GM18519 (cell line): ENCODE measurements at regions not wholly inside any gene's neighbourhood (a gene's known extent, or its start where the extent isn't known, plus 50 kb on each side); places are given as distances from the start of the nearest gene placed in this dataset.

Experiments
- ATAC-seq: cut with Tn5 transposase; IDR thresholded peaks from one replicate; pipeline ENCODE4 v1.9.1; 2021; ENCODE audit warnings: mild to moderate bottlenecking, moderate library complexity; ENCODE audit not compliant: unreplicated experiment, low FRiP score

GRCh38 chr20:23232679-23233308 is 117.8 kb upstream of the NXT1 start:
- ATAC-seq = no peak

DNA sequence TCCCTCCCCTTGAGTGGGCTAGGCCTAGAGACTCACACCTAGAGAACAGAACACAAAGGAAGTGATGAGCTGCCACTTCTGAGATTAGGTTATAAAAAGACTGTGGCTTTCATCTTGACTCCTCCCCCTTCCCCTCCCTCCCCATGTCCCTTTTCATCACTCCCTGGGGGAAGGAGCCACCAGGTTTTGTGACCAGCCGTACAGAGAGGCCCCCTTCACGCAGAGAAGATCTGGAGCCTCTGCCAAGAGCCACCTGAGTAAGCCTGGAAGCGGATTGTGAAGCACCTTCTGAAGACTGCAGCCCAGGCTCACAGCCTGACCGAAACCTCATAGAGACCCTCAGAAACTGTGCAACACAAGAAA is 118.4 kb upstream of the NXT1 start:
- ATAC-seq = no peak

DNA sequence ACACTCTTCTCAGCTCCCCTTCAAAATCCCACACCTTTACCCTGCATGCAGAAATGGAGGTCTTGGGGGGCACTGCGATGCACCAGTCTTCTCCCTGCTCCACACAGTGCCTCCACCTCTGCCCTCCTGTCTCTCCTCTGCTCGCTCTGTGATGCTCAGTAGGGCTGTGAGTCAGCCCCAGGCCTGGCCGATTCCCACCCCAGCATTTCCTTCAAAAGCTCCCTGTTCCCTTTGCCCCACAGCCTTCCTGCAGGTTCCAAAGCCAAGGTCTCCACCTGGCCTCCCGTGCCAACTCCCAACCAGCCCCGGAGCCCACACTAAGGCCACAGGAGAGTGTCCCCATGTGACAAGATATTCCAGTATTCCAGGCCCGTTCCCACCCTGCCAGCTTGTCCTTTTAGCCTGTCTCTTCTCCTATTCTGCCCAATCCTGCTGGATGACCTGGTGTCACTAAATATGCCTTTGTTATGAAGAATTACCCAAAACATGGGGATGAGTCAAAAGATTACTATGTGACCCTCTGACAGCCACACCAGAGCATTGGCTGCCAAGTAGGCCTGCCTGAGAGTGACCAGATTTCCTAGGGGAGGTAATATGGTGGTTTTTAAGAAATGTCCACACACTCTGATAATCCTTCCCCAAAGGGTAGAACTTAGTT is 118.9 kb upstream of the NXT1 start:
- no peak for ATAC-seq

DNA sequence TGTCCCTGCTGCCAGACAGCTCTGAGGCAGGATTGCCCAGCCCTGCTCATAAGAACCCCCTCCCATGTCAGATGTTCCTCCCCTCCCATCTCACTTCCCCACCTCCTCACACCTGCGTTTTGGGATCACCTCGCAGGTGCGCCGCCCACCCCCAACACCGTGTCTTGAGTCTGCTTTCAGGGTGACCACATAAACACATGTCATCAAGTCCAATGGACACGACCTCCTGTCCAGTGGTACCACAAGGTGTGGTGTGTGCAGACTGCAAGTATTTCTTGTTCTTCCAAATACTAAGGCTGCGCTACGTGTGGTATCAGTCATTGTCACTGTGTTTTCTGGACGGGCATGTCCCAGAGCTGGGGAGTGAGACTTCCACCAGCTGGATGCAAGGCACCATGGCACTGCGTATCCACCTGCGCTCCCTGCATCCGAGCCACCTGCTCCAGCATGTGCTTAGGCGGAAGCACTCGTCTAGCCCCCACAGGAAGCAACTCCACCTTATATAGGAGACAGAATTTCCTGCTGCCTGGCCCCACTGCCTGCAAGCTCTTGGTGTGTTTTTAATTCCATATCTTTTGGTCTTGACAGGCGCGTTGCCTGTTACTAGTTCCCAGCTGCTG is 119.7 kb upstream of the NXT1 start:
- no peak for ATAC-seq

- no peak for ATAC-seq
Measured at GRCh38 chr20:23229989-23230388, 120.6 kb upstream of the NXT1 start.

- ATAC-seq = no peak
Measured at GRCh38 chr20:23228912-23229311, 121.7 kb upstream of the NXT1 start.

- ATAC-seq = no peak
Measured at GRCh38 chr20:23227976-23228375, 122.6 kb upstream of the NXT1 start.

DNA sequence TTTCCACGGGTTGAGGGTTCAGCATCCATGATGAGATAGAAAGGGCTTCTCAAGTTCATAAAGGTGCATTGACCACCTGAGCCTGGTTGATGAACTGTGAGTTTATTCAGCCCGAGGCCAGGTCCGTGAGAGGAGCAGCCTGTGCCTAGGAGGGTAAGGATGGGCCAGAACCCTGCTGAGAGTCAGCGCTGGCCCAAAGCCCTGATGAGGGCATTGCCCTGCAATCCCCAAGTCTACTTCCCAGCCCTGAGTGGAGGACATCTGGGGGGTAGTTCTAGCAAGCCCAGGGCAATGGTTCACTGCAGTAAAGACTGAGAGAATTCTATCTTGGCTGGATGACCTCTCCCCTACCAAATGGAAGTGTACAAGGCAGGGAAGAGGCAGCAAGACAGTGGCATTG is 123.3 kb upstream of the NXT1 start:
- ATAC-seq = no peak

GRCh38 chr20:23226612-23227265 is 123.9 kb upstream of the NXT1 start:
- no peak for ATAC-seq

DNA sequence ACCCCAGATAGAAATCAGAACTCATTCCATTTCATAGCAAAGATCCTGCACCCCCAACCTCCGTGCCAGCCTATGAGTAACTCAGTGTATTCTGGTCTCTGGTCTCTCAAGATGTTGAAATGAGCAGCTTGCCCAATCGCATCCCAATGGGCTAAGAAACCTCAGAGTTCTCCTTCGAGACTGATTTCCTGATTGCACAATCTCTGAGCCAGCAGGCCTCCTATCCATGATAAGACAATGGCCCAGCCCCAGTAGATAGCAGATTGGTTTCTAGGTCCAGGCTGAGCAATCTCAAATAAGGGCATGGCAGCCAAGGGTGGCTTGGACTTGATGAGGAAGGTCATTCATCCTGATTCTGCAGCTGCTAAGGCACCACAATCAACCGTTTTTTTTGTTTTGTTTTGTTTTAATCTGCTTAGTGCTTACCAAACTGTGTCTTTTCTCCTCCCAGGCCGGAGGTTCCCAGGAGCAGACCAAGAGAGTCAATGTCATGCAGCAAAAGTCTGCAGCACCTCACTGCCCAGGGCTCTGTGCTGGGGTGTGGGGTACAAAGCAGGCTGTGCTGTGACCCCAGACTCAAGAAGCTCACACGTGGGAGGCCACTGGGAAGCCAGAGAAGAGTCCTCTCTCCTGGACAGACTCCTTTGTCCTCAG is 125.1 kb upstream of the NXT1 start:
- no peak for ATAC-seq

DNA sequence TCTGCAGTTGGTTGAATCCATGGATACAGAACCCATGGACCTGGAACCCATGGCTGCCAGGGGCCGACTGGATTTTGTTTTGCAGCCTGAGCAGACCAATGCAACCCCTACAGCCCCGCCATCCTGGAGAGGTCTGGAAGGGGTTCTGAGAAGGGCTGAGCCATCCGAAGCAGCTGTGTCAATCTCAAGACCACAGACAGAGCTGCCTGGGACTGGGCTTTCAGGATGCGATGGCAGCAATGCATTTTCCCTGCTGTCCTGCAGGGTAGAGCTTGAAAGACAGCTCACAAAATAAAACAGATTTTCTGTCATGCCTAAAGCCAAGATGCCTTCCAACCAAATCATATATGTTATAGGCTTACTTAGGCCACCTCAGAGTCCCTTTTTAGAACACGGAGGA is 125.8 kb upstream of the NXT1 start:
- ATAC-seq = no peak

- ATAC-seq = no peak
Measured at GRCh38 chr20:23223908-23224580, 126.5 kb upstream of the NXT1 start.

DNA sequence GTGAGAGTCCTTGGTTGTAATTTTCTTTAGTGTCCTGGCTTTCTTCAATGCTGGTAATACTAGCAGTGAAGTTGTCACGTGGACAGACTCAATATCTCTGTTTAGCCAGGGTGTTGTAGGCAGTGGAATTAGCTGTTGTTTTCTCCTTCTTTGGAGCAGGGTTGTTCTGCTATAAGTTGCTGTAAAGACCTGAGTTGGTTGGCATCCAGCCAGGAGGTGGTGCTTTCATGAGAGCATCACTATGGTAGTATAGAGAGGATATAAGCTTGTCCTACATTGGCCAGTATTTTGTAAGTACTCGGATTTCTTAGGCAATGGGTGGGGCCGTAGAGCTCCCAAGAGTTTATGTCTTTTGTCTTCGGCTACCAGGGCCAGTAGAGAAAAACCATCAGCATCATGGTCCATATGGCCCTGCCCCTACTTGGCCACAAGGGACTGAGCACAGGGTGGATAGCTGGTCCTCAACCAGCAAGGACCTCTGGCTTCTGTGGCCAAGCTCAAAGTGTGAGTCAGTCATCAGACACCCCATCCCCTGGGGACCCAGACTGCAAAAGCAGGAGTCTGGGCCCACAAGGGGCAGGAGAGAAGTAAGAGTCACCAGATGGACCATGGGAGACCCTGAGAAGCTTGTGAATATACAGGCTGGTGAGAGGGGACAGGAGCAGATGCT is 127.9 kb upstream of the NXT1 start:
- no peak for ATAC-seq

DNA sequence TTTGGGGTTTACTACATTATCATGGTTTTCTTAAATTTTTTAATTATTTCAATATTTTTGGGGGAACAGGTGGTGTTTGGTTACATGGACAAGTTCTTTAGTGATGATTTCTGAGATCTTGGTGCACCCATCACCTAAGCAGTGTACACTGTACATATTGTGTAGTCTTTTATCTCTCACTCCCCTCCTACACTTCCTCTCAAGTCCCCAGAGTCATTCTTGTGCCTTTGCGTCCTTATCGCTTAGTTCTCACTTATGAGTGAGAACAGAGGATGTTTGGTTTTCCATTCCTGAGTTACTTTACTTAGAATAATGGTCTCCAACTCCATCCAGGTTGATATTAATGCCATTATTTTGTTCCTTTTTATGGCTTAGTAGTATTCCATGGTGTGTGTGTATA is 130.9 kb upstream of the CD93 start:
- no peak for ATAC-seq

DNA sequence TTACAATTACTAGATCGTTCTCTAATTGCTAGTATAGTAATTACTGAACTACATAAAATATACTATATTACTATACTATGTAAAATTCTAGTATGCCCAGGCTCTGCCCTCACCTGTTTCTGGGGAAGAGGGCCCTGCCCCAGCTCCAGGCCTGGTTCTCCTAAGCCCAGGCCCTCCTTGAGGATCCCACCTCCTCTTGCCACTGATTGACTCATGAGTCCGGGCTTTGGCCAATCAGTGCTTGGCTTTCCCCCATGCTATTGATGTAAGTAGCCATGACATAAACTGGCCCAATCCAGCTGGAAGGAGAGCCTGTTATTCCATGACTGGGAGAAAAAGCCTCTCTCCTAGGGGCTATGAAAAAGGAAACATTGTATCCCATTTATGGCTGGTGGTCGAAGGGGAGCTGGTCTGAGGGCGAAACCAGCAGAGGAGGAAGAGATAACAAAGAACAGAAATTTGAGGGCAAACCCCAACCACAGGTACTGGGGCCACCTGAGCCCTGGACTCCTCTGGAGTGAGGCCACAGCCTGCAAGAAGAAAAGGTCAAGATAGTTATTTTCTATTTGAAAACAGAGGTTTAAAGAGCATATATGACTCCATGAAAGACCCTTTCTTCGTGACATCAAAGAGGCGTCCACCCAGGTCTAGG is 129.3 kb upstream of the CD93 start:
- no peak for ATAC-seq

DNA sequence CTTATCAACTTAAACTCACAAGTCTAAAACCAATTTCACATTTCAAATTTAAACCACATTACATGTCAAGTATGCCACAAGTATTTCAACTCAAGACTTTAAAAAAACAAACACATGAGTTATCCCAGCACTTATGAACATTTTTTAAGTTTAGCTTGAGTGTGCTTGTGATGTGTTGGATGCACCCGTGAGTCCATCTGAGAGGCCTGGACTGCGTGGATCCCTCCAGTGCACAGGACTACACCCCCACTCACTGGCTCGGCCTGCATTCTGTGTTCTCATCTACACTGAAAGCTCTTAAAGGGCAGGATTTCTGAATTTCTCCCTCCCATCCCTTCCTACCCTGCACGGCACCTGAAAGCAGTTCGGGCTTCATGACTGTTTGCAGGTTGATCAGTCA is 128.8 kb upstream of the CD93 start:
- ATAC-seq = no peak

- ATAC-seq = no peak
Measured at GRCh38 chr20:23212464-23212995, 126.4 kb upstream of the CD93 start.

DNA sequence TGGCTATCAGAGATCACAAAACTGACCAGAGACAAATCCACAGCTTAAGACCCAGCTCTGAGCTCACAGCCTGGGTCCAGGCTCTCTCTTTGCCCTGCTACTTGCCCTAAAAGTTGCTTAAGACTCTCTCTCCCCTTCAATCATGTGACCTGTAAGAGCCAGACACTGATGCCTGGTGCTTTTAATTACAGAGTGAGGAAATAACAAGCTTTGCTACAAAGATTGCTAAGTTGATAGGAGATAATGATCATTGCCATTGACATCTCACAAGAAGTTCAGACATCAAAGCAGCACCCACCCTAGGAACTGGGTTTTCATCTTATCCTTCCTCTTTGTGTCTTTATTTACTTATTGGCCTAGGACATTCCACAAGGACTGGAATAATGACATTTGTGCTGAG is 125.9 kb upstream of the CD93 start:
- ATAC-seq = no peak

DNA sequence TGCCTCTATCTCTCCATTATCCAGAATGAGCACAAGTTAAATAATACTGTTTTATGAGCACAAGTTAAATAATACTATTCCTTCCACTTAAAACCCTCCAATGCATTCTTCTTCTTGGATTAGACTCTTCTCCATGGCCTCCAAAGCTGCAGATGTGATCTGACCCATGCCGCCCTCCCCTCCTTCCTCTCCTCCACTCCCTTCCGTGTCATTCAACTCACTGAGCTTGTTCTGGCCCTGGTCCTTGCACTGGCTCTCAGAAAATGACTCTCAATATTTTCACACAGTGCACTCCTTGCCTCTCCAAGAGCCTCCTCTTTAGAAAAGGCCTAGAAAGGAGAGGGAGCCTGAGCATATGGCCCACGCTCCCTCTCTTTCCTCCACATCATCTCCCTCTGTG is 125.0 kb upstream of the CD93 start:
- ATAC-seq = no peak
